Psoas muscle (tissue), 7 donors: ENCODE measurements at regions not wholly inside any gene's neighbourhood (a gene's known extent, or its start where the extent isn't known, plus 50 kb on each side); places are given as distances from the start of the nearest gene placed in this dataset.

ENCODE experiments used
- ATAC-seq, 4 donors: fragments of 200-7000 bp; cut with Tn5 transposase; one replicate each; pipeline ENCODE4 v1.9.1; 2020; ENCODE audit warnings: moderate library complexity in 3 of 4, mild to moderate bottlenecking in 2 of 4
- DNase-seq, 2 donors: peaks; one replicate each; pipeline ENCODE4 v3.0.0-alpha.2; 2020
- H3K27ac ChIP-seq: fragments of 200-600 bp; one replicate; pipeline ENCODE4 v1.8.0; 2022
- H3K27me3 ChIP-seq, 3 donors: fragments of 200-600 bp in 1 of 3; one replicate each; pipeline versions ENCODE4 v1.6.1 to v1.8.0; 2013 to 2022; ENCODE audit warnings: low read length in 2 of 3, mild to moderate bottlenecking in 2 of 3, moderate library complexity in 1 of 3; ENCODE audit not compliant: insufficient read depth in 3 of 3
- H3K36me3 ChIP-seq, 2 donors: fragments of 200-600 bp in 1 of 2; one replicate each; pipeline versions ENCODE4 v1.6.1 to v1.8.0; 2013 to 2022; ENCODE audit warnings: low read depth in 1 of 2, mild to moderate bottlenecking in 1 of 2, moderate library complexity in 1 of 2; ENCODE audit not compliant: insufficient read depth in 1 of 2
- H3K4me1 ChIP-seq: fragments of 200-600 bp; one replicate; pipeline ENCODE4 v1.8.0; 2022
- H3K4me3 ChIP-seq: fragments of 200-600 bp; one replicate; pipeline ENCODE4 v1.8.0; 2022; ENCODE audit warnings: mild to moderate bottlenecking
- H3K9me3 ChIP-seq: fragments of 200-600 bp; one replicate; pipeline ENCODE4 v1.8.0; 2022
- WGBS, 3 donors: extraction: QIAGEN DNeasy Blood & Tissue Kit; methylation state at CpG; one replicate each; pipeline versions ENCODE4 v1.1.6 to v1.1.7; 2013; 5-methylcytosine and 5-hydroxymethylcytosine counted together
- intact Hi-C, 2 donors: fragments of 100-400 bp; cut with DNase I; formaldehyde crosslinking; loops; one replicate each; pipeline versions ENCODE4 v1.11.0 to v1.14.2; 2022
- TF ChIP-seq, protein P1 (sequence below): fragments of 200-600 bp; IDR thresholded peaks from one replicate; pipeline ENCODE4 v1.8.0; 2022; ENCODE audit warnings: antibody characterized with exemption
- donor health status: healthy with polysubstance abuse.
- donor health status: DM: no; HTN: no; CAD: no; lungs with moderate emphysema.
- donor health status: Bipolar disorder and iron deficiency.
- donor health status: healthy.
- donor health status: DM: yes; HTN: yes; CAD: no.
- donor health status: DM: no; HTN: no; CAD: no.
- donor health status: DM: yes; HTN: yes; CAD: no.

DNA sequence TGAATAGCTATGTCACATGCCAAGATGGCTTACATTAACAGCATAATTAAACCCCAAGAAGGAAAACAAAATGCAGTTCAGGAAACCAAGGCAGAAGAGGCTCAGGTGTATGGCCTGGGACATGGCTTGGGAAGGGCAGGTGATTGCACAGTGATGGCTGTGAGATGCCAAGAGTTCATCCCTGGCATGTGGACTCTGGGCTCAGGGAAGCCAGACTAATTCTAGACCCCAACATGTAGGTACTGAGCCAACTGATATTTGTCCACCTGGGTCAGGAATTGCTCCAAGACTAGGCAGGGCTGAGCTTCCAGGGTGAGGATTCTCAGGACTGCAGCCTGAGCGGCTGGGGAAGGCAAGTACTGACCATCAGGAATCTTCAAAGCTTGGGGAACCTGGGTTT lies 218.4 kb upstream of the PIK3R1 start:
- TF ChIP-seq, protein P1, sequence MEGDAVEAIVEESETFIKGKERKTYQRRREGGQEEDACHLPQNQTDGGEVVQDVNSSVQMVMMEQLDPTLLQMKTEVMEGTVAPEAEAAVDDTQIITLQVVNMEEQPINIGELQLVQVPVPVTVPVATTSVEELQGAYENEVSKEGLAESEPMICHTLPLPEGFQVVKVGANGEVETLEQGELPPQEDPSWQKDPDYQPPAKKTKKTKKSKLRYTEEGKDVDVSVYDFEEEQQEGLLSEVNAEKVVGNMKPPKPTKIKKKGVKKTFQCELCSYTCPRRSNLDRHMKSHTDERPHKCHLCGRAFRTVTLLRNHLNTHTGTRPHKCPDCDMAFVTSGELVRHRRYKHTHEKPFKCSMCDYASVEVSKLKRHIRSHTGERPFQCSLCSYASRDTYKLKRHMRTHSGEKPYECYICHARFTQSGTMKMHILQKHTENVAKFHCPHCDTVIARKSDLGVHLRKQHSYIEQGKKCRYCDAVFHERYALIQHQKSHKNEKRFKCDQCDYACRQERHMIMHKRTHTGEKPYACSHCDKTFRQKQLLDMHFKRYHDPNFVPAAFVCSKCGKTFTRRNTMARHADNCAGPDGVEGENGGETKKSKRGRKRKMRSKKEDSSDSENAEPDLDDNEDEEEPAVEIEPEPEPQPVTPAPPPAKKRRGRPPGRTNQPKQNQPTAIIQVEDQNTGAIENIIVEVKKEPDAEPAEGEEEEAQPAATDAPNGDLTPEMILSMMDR = no peak
- Histone ChIP-seq H3K4me3 (no peak overlapping the region), H3K9me3 (no peaks in the 10 kb centered on the region), H3K27ac (no peak overlapping the region), H3K27me3 (no peaks in the 10 kb centered on the region), H3K4me1 (peaks cover 7% of the 10 kb centered on the region), H3K36me3 (no peaks in the 10 kb centered on the region)
- ATAC-seq (no peak), DNase-seq (no peak)
- WGBS, 3 donors = 91 to 96% (median 96%) methylated on average over 1 of the region's 1 CpG
- intact Hi-C loops = no loop called here

DNA sequence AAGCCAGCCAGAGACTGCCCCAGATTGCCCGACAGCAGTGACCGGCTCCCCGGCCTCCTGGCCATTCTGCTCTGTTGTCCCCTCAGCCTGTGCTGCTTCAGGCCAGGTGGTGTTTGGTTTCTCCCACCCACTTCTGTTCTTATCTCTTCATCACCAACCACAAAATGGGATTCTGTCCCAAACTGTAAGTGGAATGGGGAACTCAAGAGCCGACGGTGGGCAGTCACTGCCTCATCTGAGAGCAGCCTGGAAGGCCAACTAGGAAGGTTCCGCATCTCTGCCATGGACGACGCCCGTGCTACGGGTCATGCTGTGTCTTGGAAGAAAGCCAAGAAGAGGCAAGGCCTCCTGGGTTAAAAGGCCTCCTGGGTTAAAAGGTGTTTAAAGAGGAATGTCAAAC lies 219.0 kb upstream of the PIK3R1 start:
- H3K9me3 ChIP-seq = no peaks in the 10 kb centered on the region
- H3K4me3 ChIP-seq = no peak overlapping the region
- no peak for ATAC-seq
- H3K27me3 ChIP-seq = no peaks in the 10 kb centered on the region
- H3K27ac ChIP-seq = no peak overlapping the region
- H3K36me3 ChIP-seq = no peaks in the 10 kb centered on the region
- 82 to 86% (median 84%) methylated on average over 10 of the region's 10 CpGs for WGBS, 3 donors
- intact Hi-C loops = no loop called here
- H3K4me1 ChIP-seq = peaks cover 7% of the 10 kb centered on the region
- no peak for DNase-seq
- TF ChIP-seq, protein P1 = no peak

- intact Hi-C loops = no loop called here
- no peaks in the 10 kb centered on the region for H3K27me3 ChIP-seq
- ATAC-seq (peak in 3 of 4 donors; percentile 33 to 84 (median 67)), DNase-seq (no peak)
- no peaks in the 10 kb centered on the region for H3K9me3 ChIP-seq
- no peak overlapping the region for H3K4me3 ChIP-seq
- H3K36me3 ChIP-seq = no peaks in the 10 kb centered on the region
- no peak overlapping the region for H3K27ac ChIP-seq
- peaks cover 7% of the 10 kb centered on the region for H3K4me1 ChIP-seq
- TF ChIP-seq, protein P1 = no peak
- 21 to 26% (median 23%) methylated on average over 3 of the region's 3 CpGs for WGBS, 3 donors
These were observed 222.6 kb upstream of the PIK3R1 start for GRCh38 chr5:67992923-67993322.

DNA sequence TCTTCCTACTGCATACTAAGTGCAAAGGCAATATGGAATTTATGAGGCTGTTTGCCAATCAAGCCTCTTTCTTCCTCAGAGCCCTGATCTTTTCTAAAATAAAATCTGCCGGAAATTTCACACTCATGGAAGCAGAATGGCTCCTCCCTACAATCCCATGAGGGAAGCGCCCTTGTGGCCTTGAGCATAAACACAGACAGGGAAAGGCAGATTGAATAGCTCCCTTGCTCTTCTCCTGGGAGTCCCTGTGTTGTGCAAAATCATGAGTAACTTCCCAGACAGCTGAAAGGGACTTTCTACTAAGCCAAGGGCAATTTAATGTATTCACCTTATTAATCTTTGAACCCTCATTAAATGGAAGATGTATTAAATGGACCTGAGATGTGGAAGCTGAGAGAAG lies 226.1 kb upstream of the PIK3R1 start:
- TF ChIP-seq, protein P1 = no peak
- H3K36me3 ChIP-seq = no peaks in the 10 kb centered on the region
- H3K27ac ChIP-seq = no peak overlapping the region
- 54 to 69% (median 62%) methylated on average over 2 of the region's 2 CpGs for WGBS, 3 donors
- H3K4me1 ChIP-seq = peaks cover 7% of the 10 kb centered on the region
- ATAC-seq = peak in 2 of 4 donors; percentile 62 to 64
- H3K27me3 ChIP-seq = no peaks in the 10 kb centered on the region
- H3K4me3 ChIP-seq = no peak overlapping the region
- H3K9me3 ChIP-seq = no peaks in the 10 kb centered on the region
- intact Hi-C loops = no loop called here
- peak in 1 of 2 donors; percentile 60 for DNase-seq

- Histone ChIP-seq H3K36me3 (no peaks in the 10 kb centered on the region), H3K4me1 (no peaks in the 10 kb centered on the region), H3K27ac (no peak overlapping the region), H3K4me3 (no peak overlapping the region), H3K27me3 (no peaks in the 10 kb centered on the region), H3K9me3 (no peaks in the 10 kb centered on the region)
- ATAC-seq (no peak), DNase-seq (no peak)
- WGBS, 3 donors = 30 to 54% (median 40%) methylated on average over 2 of the region's 2 CpGs
- intact Hi-C loops = no loop called here
- TF ChIP-seq, protein P1 = no peak
These were observed 228.8 kb upstream of the PIK3R1 start for GRCh38 chr5:67986761-67987160.
